ENCODE measurements at regions not wholly inside any gene's neighbourhood (a gene's known extent, or its start where the extent isn't known, plus 50 kb on each side); places are given as distances from the start of the nearest gene placed in this dataset.

DNA sequence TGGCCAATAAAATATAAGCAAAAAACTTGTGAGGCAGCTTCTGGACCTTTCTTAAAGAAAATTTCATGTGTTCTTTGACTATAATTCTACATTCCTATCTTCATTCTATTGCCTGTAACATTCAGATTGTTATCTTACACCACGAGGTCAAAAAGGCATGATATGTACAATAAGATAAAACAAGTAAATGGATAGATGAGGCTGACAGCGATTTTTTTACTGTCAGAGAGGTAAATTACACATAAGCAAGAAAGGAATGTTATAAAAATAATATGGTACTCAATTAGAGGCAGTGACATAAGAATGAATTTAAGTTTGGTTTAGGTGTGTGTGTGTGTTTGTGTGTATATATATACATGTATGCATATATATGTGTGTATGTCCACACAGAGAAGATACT lies 660.0 kb downstream of the C12orf50 start:
- POLR2A ChIA-PET, result no interaction called here

More for the DNA sequence above, 660.0 kb downstream of the C12orf50 start:
- Histone ChIP-seq H3K4me2 (ENCODE audit: insufficient read depth, low read length) (no peak overlapping the region), H4K20me1 (replicated peaks; ENCODE audit: control insufficient read depth, extremely low read depth, insufficient read depth, low read length) (no peaks in the 10 kb centered on the region), H3K9me3 (replicated peaks; ENCODE audit: control insufficient read depth, insufficient read depth, low read length) (no peaks in the 10 kb centered on the region), H3K27ac (ENCODE audit: insufficient read depth, low read depth, low read length) (no peak overlapping the region), H3K79me2 (ENCODE audit: control insufficient read depth, insufficient read depth, low read length) (no peaks in the 10 kb centered on the region), H3K9ac (replicated peaks; ENCODE audit: extremely low read depth, insufficient read depth, low read length) (no peak overlapping the region), H3K4me1 (ENCODE audit: control insufficient read depth, extremely low read depth, insufficient read depth, low read length) (no peaks in the 10 kb centered on the region), H3K9me1 (replicated peaks; ENCODE audit: control insufficient read depth, extremely low read depth, insufficient read depth, low read length) (no peaks in the 10 kb centered on the region), H3K4me3 (replicated peaks in 1 of 3; ENCODE audit: insufficient read depth in 1 of 3, low read depth in 1 of 3, low read length in 3 of 3) (no peak overlapping the region), H2AFZ (ENCODE audit: low read depth, low read length) (no peak overlapping the region), H3K36me3 (ENCODE audit: control insufficient read depth in 2 of 2, extremely low read depth in 1 of 2, insufficient read depth in 2 of 2, low read length in 2 of 2) (no peaks in the 10 kb centered on the region), H3K27me3 (ENCODE audit: control insufficient read depth in 2 of 2, insufficient read depth in 2 of 2, low read length in 2 of 2) (no peaks in the 10 kb centered on the region)
- TF ChIP-seq, protein P1, sequence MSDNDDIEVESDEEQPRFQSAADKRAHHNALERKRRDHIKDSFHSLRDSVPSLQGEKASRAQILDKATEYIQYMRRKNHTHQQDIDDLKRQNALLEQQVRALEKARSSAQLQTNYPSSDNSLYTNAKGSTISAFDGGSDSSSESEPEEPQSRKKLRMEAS (IDR thresholded peaks at IDR 0.05; ENCODE audit: insufficient read depth, insufficient read length), result no peak
- TF ChIP-seq GATA2 (IDR thresholded peaks at IDR 0.05; ENCODE audit: insufficient read depth, insufficient read length, low read depth, low read length) (no peak), MYC (IDR thresholded peaks at IDR 0.05; ENCODE audit: low read depth, low read length) (no peak), EZH2 (IDR thresholded peaks at IDR 0.05; ENCODE audit: borderline replicate concordance, low read depth, low read length, severe bottlenecking) (no peak), FOS (IDR thresholded peaks at IDR 0.05; ENCODE audit: borderline replicate concordance, insufficient read depth, low read length) (no peak), POLR2A (IDR thresholded peaks at IDR 0.05; ENCODE audit: low read depth, low read length) (no peak), POLR2AphosphoS5 (IDR thresholded peaks at IDR 0.05; ENCODE audit: insufficient read depth, low read depth, low read length) (no peak), JUN (IDR thresholded peaks at IDR 0.05; ENCODE audit: borderline replicate concordance, insufficient read depth, insufficient read length, low read depth) (no peak)
- TF ChIP-seq, protein P2, sequence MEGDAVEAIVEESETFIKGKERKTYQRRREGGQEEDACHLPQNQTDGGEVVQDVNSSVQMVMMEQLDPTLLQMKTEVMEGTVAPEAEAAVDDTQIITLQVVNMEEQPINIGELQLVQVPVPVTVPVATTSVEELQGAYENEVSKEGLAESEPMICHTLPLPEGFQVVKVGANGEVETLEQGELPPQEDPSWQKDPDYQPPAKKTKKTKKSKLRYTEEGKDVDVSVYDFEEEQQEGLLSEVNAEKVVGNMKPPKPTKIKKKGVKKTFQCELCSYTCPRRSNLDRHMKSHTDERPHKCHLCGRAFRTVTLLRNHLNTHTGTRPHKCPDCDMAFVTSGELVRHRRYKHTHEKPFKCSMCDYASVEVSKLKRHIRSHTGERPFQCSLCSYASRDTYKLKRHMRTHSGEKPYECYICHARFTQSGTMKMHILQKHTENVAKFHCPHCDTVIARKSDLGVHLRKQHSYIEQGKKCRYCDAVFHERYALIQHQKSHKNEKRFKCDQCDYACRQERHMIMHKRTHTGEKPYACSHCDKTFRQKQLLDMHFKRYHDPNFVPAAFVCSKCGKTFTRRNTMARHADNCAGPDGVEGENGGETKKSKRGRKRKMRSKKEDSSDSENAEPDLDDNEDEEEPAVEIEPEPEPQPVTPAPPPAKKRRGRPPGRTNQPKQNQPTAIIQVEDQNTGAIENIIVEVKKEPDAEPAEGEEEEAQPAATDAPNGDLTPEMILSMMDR (IDR thresholded peaks at IDR 0.05; ENCODE audit: extremely low read depth in 1 of 2, insufficient read depth in 1 of 2, low read depth in 1 of 2, low read length in 2 of 2), result no peak
- DNase-seq (ENCODE audit: low read depth, low spot score) (no peak), FAIRE-seq (no peak)
- CTCF ChIA-PET, result no interaction called here
- dilution Hi-C loops (cut with MboI; ENCODE audit: extremely low pct_ligation_motif_present, low sequenced_read_pairs) (no loop called here), intact Hi-C loops (cut with micrococcal nuclease) (no loop called here)
- BruUV-seq (replicated peaks), result no TSS peak

Data from endothelial cell of umbilical vein (primary cell).